ENCODE measurements at regions not wholly inside any gene's neighbourhood (a gene's known extent, or its start where the extent isn't known, plus 50 kb on each side); places are given as distances from the start of the nearest gene placed in this dataset.

- no peaks in the 10 kb centered on the region for H3K9me3 Mint-ChIP-seq
- peaks cover 2 to 23% (median 10%) of the 10 kb centered on the region in 5 donors for H3K27me3 Mint-ChIP-seq
- POLR2A ChIA-PET, result interaction anchor here (1.0 kb wide), 1 partner anchor 55 kb away, joined by 3 read pairs; no protein-coding TSS in a partner anchor
- DNase-seq (no peak), ATAC-seq (no peak)
- H3K4me3 Mint-ChIP-seq, result no peak overlapping the region
- H3K36me3 Mint-ChIP-seq, result peaks cover 0 to 3% (median 0%) of the 10 kb centered on the region in 3 donors
- H3K4me1 Mint-ChIP-seq, result peaks cover 0 to 4% (median 0%) of the 10 kb centered on the region in 4 donors
- no peak overlapping the region for H3K27ac Mint-ChIP-seq
These were observed 56.2 kb upstream of the USPL1 start for GRCh38 chr13:30561511-30561910.

GRCh38 chr13:30564489-30564888, 53.2 kb upstream of the USPL1 start:
- POLR2A ChIA-PET, result interaction anchor here (0.6 kb wide), 1 partner anchor 240 kb away, joined by 3 read pairs; no protein-coding TSS in a partner anchor
- no peak for ATAC-seq
- Mint-ChIP-seq H3K27ac (no peak overlapping the region), H3K4me1 (peaks cover 0 to 4% (median 0%) of the 10 kb centered on the region in 4 donors), H3K27me3 (peaks cover 2 to 23% (median 10%) of the 10 kb centered on the region in 5 donors), H3K36me3 (peaks cover 0 to under 1% (median 0%) of the 10 kb centered on the region in 3 donors), H3K9me3 (no peaks in the 10 kb centered on the region), H3K4me3 (no peak overlapping the region)
- DNase-seq, result no peak

- H3K27ac Mint-ChIP-seq, result no peak overlapping the region
- H3K9me3 Mint-ChIP-seq, result no peaks in the 10 kb centered on the region
- peaks cover 2 to 12% (median 8%) of the 10 kb centered on the region in 5 donors for H3K27me3 Mint-ChIP-seq
- POLR2A ChIA-PET, result no interaction called here
- H3K4me3 Mint-ChIP-seq, result no peak overlapping the region
- H3K36me3 Mint-ChIP-seq, result no peaks in the 10 kb centered on the region
- peaks cover 0 to 5% (median 3%) of the 10 kb centered on the region in 4 donors for H3K4me1 Mint-ChIP-seq
- no peak for ATAC-seq
- no peak for DNase-seq
These were observed 52.1 kb upstream of the USPL1 start for GRCh38 chr13:30565658-30566057.

GRCh38 chr13:30567072-30567471, 50.6 kb upstream of the USPL1 start:
- POLR2A ChIA-PET, result interaction anchor here (0.5 kb wide), 1 partner anchor 38 kb away, joined by 3 read pairs; no protein-coding TSS in a partner anchor
- H3K4me3 Mint-ChIP-seq, result no peak overlapping the region
- H3K4me1 Mint-ChIP-seq, result peaks cover 0 to 10% (median 5%) of the 10 kb centered on the region in 4 donors
- no peaks in the 10 kb centered on the region for H3K9me3 Mint-ChIP-seq
- DNase-seq (no peak), ATAC-seq (no peak)
- no peak overlapping the region for H3K27ac Mint-ChIP-seq
- H3K36me3 Mint-ChIP-seq, result no peaks in the 10 kb centered on the region
- no peaks in the 10 kb centered on the region for H3K27me3 Mint-ChIP-seq
